ENCODE measurements at regions not wholly inside any gene's neighbourhood (a gene's known extent, or its start where the extent isn't known, plus 50 kb on each side); places are given as distances from the start of the nearest gene placed in this dataset.

DNA sequence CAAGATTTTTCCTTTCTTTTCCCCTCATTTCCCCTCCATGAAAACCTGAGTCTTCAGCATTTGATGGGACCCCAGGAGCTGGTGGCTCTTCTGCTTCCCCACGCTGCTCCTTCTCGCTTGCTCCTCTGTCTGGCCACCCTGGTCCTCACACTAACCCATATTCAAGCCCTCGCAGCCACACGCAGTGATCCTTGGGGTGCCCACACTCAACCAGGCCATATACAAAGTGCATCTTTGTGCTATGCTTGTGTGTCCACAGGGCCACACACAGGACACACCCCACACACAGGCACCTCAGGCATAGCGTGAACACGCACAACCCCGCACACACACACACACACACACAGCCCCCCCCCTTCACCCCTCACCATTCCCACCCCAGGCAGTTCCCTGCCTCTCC lies 132.1 kb downstream of the URI1 start:
- Histone ChIP-seq H3K4me3 (no peak overlapping the region), H3K27me3 (no peaks in the 10 kb centered on the region), H4K20me1 (no peaks in the 10 kb centered on the region), H3K4me1 (peaks cover 9% of the 10 kb centered on the region), H3K27ac (no peak overlapping the region), H3K9me3 (no peaks in the 10 kb centered on the region), H3K4me2 (no peak overlapping the region), H3K36me3 (no peaks in the 10 kb centered on the region), H3K9ac (no peak overlapping the region)
- TF ChIP-seq Cebpa-rat (IDR thresholded peaks at IDR 0.05), result no peak

DNA sequence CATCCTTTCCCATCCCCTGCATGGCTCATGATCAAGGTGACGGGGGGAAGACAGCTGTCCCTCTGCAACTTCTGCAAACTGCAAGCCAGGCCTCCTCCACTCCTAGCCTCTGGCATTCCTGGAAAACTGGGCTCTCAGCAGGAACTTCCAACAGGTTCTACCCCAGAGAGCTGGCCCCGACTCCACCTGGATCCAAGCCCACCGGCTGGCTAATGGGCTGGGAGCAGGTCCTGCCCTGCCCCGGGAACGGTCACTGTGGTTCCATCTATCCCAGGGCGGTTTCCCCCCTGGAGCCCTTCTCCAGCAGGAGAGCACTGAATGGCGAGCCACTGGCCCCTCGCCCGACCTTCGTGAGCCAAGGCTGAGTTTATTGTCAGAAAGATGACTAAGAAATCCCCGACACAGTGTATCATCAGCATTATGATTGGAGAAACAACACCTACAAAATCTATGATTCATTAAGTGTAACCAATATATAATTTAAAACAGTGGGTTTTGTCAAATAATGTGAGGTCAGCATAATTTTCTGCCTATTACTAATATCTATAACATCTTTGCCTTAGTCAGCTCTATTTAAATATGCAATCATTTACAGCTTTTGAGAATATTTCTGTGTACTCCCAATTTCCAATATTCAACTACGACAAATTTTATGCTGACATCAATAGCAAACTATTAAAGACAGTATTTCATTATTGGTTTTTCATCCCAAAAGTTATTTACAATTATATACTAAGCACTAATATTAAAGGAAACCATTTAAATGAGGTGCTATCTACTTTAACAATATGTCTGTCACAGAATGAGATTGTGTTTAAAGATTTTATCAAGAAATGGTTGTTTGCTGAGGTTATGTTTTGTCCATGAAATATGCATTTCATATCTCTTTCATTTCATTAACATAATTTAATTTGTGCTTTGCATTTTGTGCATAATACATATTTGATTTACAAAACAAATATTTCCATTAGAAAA lies 133.0 kb downstream of the URI1 start:
- H3K4me3 ChIP-seq, result no peak overlapping the region
- no peak overlapping the region for H3K9ac ChIP-seq
- H4K20me1 ChIP-seq, result no peaks in the 10 kb centered on the region
- no peak overlapping the region for H3K4me2 ChIP-seq
- H3K4me1 ChIP-seq, result peaks cover 4% of the 10 kb centered on the region
- TF ChIP-seq Cebpa-rat (IDR thresholded peaks at IDR 0.05), result no peak
- no peaks in the 10 kb centered on the region for H3K36me3 ChIP-seq
- no peak overlapping the region for H3K27ac ChIP-seq
- no peaks in the 10 kb centered on the region for H3K27me3 ChIP-seq
- no peaks in the 10 kb centered on the region for H3K9me3 ChIP-seq

DNA sequence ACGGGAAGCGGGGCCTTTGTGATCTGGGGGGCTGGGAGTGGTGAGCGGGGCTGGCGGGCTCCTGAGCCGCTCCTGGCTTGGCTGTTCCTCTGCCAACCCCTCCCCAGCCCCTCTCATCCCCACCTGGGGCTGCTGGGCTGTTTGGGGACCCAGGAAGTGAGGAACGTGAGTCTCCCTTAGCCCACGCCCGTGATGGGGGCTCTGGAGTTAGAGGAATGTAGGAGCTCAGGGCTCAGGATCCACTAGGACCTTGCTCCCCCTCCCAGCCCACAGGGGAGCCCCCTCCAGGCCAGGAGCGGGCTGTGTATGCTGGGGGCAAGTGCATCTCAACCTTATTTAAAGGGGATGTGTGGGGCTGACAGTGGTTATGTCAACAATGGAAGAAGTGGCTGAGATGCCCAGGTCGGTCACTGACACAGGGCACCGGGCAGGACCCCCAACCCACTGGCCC lies 134.1 kb downstream of the URI1 start:
- H3K36me3 ChIP-seq, result no peaks in the 10 kb centered on the region
- H4K20me1 ChIP-seq, result no peaks in the 10 kb centered on the region
- no peak for TF ChIP-seq Cebpa-rat (IDR thresholded peaks at IDR 0.05)
- H3K9ac ChIP-seq, result no peak overlapping the region
- no peak overlapping the region for H3K27ac ChIP-seq
- no peaks in the 10 kb centered on the region for H3K27me3 ChIP-seq
- H3K4me3 ChIP-seq, result no peak overlapping the region
- no peak overlapping the region for H3K4me2 ChIP-seq
- no peaks in the 10 kb centered on the region for H3K4me1 ChIP-seq
- H3K9me3 ChIP-seq, result no peaks in the 10 kb centered on the region

DNA sequence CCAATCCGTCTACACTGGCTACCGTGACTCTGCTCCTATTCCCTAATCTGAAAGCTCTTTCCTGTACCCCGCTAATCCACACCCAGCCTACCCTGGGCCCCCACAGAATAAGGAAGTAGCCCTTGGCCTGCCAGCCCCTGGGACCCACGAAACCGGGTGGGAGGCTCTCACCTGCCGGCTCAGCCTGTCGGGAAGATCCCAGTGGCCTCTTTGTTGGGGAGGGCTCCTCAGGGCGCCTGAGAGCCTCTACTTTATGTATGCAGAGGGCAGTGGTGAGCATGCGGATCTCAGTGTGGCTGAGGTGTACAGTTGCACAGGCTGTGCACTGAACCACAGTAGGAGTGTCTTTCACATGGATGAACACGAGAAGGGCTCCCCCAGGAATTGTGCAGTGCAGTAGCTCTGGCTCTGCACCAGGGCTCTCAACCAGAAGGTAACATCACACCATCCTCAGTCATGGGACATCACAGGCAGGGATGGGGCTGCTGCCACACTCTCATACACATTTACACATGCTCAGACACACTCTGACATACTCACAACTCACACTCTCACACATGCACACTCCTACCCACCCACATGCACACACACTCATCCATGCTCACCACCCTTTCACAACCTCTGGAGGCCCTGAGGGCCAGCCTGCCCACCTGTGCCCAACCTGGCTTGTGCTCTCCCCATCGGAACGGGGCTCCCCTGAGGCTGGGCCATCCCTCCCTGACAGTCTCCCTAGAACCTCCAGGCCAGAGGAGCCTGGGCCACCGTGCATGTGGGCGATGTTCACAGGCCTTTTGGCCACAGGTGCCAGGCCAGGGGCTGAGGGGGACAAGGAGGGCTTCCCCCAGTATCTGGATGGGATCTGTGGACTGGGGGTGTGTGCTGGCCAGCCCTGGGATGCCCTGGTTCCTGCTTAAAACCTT lies 135.0 kb downstream of the URI1 start:
- H3K9ac ChIP-seq, result no peak overlapping the region
- H3K4me1 ChIP-seq, result no peaks in the 10 kb centered on the region
- H3K27ac ChIP-seq, result no peak overlapping the region
- H3K9me3 ChIP-seq, result no peaks in the 10 kb centered on the region
- TF ChIP-seq Cebpa-rat (IDR thresholded peaks at IDR 0.05), result no peak
- H3K36me3 ChIP-seq, result no peaks in the 10 kb centered on the region
- no peaks in the 10 kb centered on the region for H3K27me3 ChIP-seq
- no peak overlapping the region for H3K4me2 ChIP-seq
- no peaks in the 10 kb centered on the region for H4K20me1 ChIP-seq
- no peak overlapping the region for H3K4me3 ChIP-seq

DNA sequence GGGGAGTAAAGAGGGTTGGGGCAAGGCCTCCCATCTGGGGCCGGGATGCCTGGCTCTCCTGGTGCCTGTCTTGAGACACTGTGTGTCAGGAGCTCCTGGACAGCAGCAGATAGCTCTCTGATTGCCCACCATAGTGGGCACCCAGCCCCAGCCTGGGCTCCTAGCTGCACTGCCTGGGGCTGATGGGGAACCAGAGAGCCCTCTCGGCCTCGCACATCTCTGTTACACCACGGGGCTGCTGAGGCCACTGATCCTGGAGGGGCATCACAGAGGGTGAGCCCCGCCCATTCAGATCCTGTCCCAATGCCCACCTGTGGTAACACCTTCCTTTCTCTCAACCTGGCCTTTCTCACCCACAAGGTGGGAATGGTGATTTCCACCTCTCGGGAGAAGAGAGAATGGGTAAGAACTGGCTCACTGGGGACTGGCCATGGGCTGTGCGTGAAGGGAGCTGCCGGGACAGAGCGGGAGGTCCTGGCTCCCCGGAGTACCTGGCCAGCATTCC lies 135.9 kb downstream of the URI1 start:
- Histone ChIP-seq H4K20me1 (no peaks in the 10 kb centered on the region), H3K9ac (no peak overlapping the region), H3K4me3 (no peak overlapping the region), H3K27ac (no peak overlapping the region), H3K4me1 (no peaks in the 10 kb centered on the region), H3K27me3 (no peaks in the 10 kb centered on the region), H3K4me2 (no peak overlapping the region), H3K36me3 (no peaks in the 10 kb centered on the region), H3K9me3 (no peaks in the 10 kb centered on the region)
- TF ChIP-seq Cebpa-rat (IDR thresholded peaks at IDR 0.05), result no peak

DNA sequence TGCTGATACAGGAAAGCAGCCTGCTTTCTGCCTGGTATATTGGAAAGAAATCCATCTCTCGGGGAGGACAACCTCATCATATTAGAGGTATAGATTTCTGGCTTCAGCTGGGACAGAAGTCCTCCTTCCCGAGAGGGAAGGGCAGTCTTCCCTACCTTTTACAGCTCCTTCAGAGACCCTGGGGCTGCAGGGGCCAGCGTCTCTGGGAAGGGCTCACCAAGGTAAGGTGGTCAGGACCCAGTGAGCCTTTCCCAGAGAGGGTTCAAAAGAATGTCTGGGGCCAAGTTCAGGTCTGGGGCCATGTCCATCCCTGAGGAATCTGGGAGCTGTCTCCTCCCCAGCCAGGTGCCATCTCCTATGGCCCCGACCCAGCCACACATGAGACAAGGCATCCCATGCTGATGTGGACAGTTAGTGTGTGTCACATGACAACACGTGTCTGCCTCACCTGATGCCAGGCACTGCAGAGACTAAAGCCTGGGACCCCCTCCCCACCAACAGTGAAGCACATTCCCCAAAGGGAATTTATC lies 136.4 kb downstream of the URI1 start:
- H3K4me1 ChIP-seq, result no peaks in the 10 kb centered on the region
- no peaks in the 10 kb centered on the region for H3K27me3 ChIP-seq
- H3K4me2 ChIP-seq, result no peak overlapping the region
- H4K20me1 ChIP-seq, result no peaks in the 10 kb centered on the region
- no peak overlapping the region for H3K4me3 ChIP-seq
- H3K36me3 ChIP-seq, result no peaks in the 10 kb centered on the region
- no peaks in the 10 kb centered on the region for H3K9me3 ChIP-seq
- no peak for TF ChIP-seq Cebpa-rat (IDR thresholded peaks at IDR 0.05)
- H3K9ac ChIP-seq, result no peak overlapping the region
- H3K27ac ChIP-seq, result no peak overlapping the region

DNA sequence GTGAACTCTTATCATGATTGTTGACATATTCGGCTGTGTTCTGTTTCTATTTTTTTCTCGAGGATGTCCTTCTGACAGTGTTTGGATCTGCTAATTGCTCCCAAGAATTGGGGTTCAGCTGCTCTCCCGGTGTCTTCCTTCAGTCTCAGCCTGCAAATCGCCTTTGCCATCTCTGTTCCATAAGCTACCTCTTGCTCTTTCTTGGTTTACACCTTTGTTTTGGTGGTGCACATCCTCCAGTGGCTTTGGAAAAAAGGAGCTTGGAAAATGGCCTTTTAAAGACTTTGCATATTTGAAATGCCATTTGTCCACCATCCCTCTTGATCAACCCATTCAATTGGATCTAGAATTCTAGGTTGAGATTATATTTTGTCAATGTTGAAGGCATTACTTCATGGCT lies 137.2 kb downstream of the URI1 start:
- Histone ChIP-seq H3K27me3 (no peaks in the 10 kb centered on the region), H3K9ac (no peak overlapping the region), H3K27ac (no peak overlapping the region), H3K9me3 (no peaks in the 10 kb centered on the region), H3K36me3 (no peaks in the 10 kb centered on the region), H4K20me1 (no peaks in the 10 kb centered on the region), H3K4me1 (no peaks in the 10 kb centered on the region), H3K4me2 (no peak overlapping the region), H3K4me3 (no peak overlapping the region)
- TF ChIP-seq Cebpa-rat (IDR thresholded peaks at IDR 0.05), result no peak

DNA sequence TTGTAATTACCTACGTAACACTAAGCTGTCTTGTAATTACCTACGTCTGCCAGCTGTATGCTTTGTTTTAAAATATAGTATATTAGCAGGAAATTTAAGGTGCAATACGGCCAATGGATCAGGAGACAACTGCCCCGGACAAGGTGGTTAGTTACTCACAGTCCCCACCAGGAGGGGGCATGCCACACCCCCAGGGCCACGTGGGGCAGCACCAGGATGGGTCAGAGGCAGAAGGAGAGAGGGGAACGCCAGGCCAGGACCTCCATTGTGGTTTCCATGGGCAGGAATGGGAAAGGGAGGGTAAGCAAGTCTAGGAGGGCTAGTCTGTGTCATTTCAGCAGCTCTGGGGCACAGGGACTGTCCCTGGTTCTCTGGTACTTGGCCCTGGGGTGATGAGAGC lies 140.1 kb downstream of the URI1 start:
- Histone ChIP-seq H3K4me1 (peaks cover 14% of the 10 kb centered on the region), H3K4me3 (no peak overlapping the region), H3K9me3 (no peaks in the 10 kb centered on the region), H3K27ac (no peak overlapping the region), H3K27me3 (no peaks in the 10 kb centered on the region), H3K36me3 (no peaks in the 10 kb centered on the region), H3K4me2 (no peak overlapping the region), H4K20me1 (no peaks in the 10 kb centered on the region), H3K9ac (no peak overlapping the region)
- TF ChIP-seq Cebpa-rat (IDR thresholded peaks at IDR 0.05), result no peak

DNA sequence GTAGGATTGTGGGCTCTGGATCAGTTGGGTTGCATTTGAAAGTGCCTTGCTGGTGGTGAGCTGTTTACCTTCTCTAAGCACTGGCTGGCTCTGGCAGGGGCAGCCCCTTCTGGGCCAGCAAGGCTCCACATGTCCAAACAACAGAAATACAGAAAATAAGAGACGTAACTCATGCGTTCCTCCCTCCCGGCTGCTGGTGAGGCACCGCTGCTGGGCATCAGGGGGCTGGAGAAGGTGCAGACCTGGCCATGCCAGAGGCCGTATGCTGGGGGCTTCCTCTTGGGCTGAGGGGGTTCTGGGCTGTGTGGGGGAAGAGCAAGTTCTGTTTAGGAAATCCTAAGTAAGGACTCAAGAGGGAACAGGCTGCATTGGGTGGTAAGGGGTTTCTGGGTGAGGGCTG lies 140.6 kb downstream of the URI1 start:
- H3K9me3 ChIP-seq, result no peaks in the 10 kb centered on the region
- H3K9ac ChIP-seq, result no peak overlapping the region
- no peaks in the 10 kb centered on the region for H4K20me1 ChIP-seq
- no peak for TF ChIP-seq Cebpa-rat (IDR thresholded peaks at IDR 0.05)
- no peaks in the 10 kb centered on the region for H3K27me3 ChIP-seq
- H3K27ac ChIP-seq, result no peak overlapping the region
- no peaks in the 10 kb centered on the region for H3K36me3 ChIP-seq
- no peak overlapping the region for H3K4me2 ChIP-seq
- H3K4me1 ChIP-seq, result peaks cover 14% of the 10 kb centered on the region
- no peak overlapping the region for H3K4me3 ChIP-seq
